K562 (cell line): ENCODE measurements at regions not wholly inside any gene's neighbourhood (a gene's known extent, or its start where the extent isn't known, plus 50 kb on each side); places are given as distances from the start of the nearest gene placed in this dataset.

Experiments
- CLOCK ChIP-seq: fragments of 250-450 bp; sonication (Bioruptor Pico); IDR thresholded peaks from 2 replicates; pipeline ENCODE4 v1.4.0; 2020; ENCODE audit warnings: mild to moderate bottlenecking, moderate library complexity, borderline replicate concordance
- CTCF ChIP-seq, 3 experiments: IDR thresholded peaks in 2 of 3; conservative IDR thresholded peaks in 1 of 3; 2 replicates each; pipeline ENCODE4 v1.5.1; 2011 to 2012; ENCODE audit warnings: low read length in 3 of 3, mild to moderate bottlenecking in 3 of 3, control low read depth in 2 of 3, improper control_type of control experiment in 1 of 3, inconsistent platforms in 1 of 3, low read depth in 1 of 3, mixed read lengths in 1 of 3, moderate library complexity in 1 of 3; ENCODE audit not compliant: insufficient read depth in 2 of 3
- GABPA ChIP-seq: fragments of 200-800 bp; sonication (Bioruptor generic); conservative IDR thresholded peaks from 2 replicates; pipeline ENCODE4 v1.6.1; 2016; ENCODE audit warnings: low read depth, missing genetic modification characterization, missing compliant biosample characterization
- SNRNP70 ChIP-seq: fragments of 200-400 bp; formaldehyde crosslinking; optimal IDR thresholded peaks from 2 replicates; pipeline ENCODE3; 2017; ENCODE audit warnings: low read depth, low read length
- TBL1XR1 ChIP-seq, 2 experiments: IDR thresholded peaks; 2 replicates each; pipeline ENCODE4 v1.6.1; 2012; ENCODE audit warnings: improper control_type of control experiment in 2 of 2, low read length in 2 of 2, mild to moderate bottlenecking in 1 of 2
- ZNF274 ChIP-seq: IDR thresholded peaks from 2 replicates; pipeline ENCODE4 v1.6.1; 2011; ENCODE audit warnings: low read depth, mild to moderate bottlenecking, low read length, moderate library complexity, borderline replicate concordance

- TF ChIP-seq TBL1XR1 (IDR thresholded peaks at IDR 0.05; ENCODE audit: low read length in 2 of 2) (no peak), SNRNP70 (no peak), CTCF (IDR thresholded peaks at IDR 0.05 in 2 of 3, conservative IDR thresholded peaks at IDR 0.05 in 1 of 3; ENCODE audit: insufficient read depth in 2 of 3, low read depth in 1 of 3, low read length in 3 of 3) (no peak), ZNF274 (no peak), GABPA (tag) (no peak), CLOCK (CRISPR knock-in tag) (no peak)
Measured at GRCh38 chr10:108598831-108599230, 1324.5 kb downstream of the XPNPEP1 start.
